GM12891 (cell line): ENCODE measurements at regions not wholly inside any gene's neighbourhood (a gene's known extent, or its start where the extent isn't known, plus 50 kb on each side); places are given as distances from the start of the nearest gene placed in this dataset.

Experiments used
- PAX5 ChIP-seq: IDR thresholded peaks from 2 replicates; pipeline ENCODE4 v1.6.1; 2011; ENCODE audit warnings: low read length, moderate library complexity, mild to moderate bottlenecking; ENCODE audit not compliant: insufficient read depth, severe bottlenecking
- POLR2A ChIP-seq: IDR thresholded peaks from 2 replicates; pipeline ENCODE4 v1.6.1; 2011; ENCODE audit warnings: low read depth, low read length, control low read depth
- POLR2AphosphoS5 ChIP-seq: IDR thresholded peaks from 2 replicates; pipeline ENCODE4 v1.6.1; 2011; ENCODE audit warnings: low read depth, low read length, control low read depth
- POU2F2 ChIP-seq: IDR thresholded peaks from 2 replicates; pipeline ENCODE4 v1.6.1; 2011; ENCODE audit warnings: low read depth, mild to moderate bottlenecking, control low read depth, low read length, moderate library complexity
- SPI1 ChIP-seq: IDR thresholded peaks from 2 replicates; pipeline ENCODE4 v1.6.1; 2011; ENCODE audit warnings: low read depth, low read length, control low read depth
- TAF1 ChIP-seq: IDR thresholded peaks from 2 replicates; pipeline ENCODE4 v1.6.1; 2011; ENCODE audit warnings: low read depth, low read length, control low read depth

GRCh38 chrX:39944416-39944815 is 153.3 kb downstream of the BCOR start:
- TF ChIP-seq POLR2A (no peak), POLR2AphosphoS5 (no peak), TAF1 (no peak), SPI1 (no peak), PAX5 (no peak), POU2F2 (no peak)
